Activated T-helper 9 cell treated with anti-CD3 and anti-CD28 coated beads, Interleukin-2, amount 50 U/mL, for 16 hours (primary cell): ENCODE measurements at regions not wholly inside any gene's neighbourhood (a gene's known extent, or its start where the extent isn't known, plus 50 kb on each side); places are given as distances from the start of the nearest gene placed in this dataset.
"Not testable (repeated sequence)": the region's sequence is repeated elsewhere in the genome, so short reads cannot be mapped to it uniquely, and the experiment has no call there.

Experiments
- DNase-seq: peaks from one replicate; pipeline ENCODE4 v3.0.0-alpha.2; 2020; ENCODE audit warnings: low read depth

GRCh38 chr14:29982171-29982570 is 54.5 kb upstream of the PRKD1 start:
- no peak for DNase-seq

- no peak for DNase-seq
Observed at GRCh38 chr14:29982993-29983392, 55.3 kb upstream of the PRKD1 start.

- DNase-seq: not testable (repeated sequence)
Observed at GRCh38 chr14:29990344-29990857, 62.8 kb upstream of the PRKD1 start.

- DNase-seq: no peak
Observed at GRCh38 chr14:29990993-29991392, 63.3 kb upstream of the PRKD1 start.

- no peak for DNase-seq
Observed at GRCh38 chr14:29993143-29993542, 65.5 kb upstream of the PRKD1 start.

- DNase-seq: no peak
Observed at GRCh38 chr14:29999013-29999539, 71.4 kb upstream of the PRKD1 start.

- DNase-seq: no peak
Observed at GRCh38 chr14:30002859-30003258, 75.2 kb upstream of the PRKD1 start.

- DNase-seq: no peak
Observed at GRCh38 chr14:30005114-30005808, 77.6 kb upstream of the PRKD1 start.

- DNase-seq: no peak
Observed at GRCh38 chr14:30006695-30007094, 79.0 kb upstream of the PRKD1 start.

GRCh38 chr14:30015489-30015888 is 87.8 kb upstream of the PRKD1 start:
- DNase-seq: no peak

GRCh38 chr14:30016002-30016401 is 88.4 kb upstream of the PRKD1 start:
- DNase-seq: no peak

GRCh38 chr14:30017370-30017993 is 89.8 kb upstream of the PRKD1 start:
- DNase-seq: no peak

- no peak for DNase-seq
Observed at GRCh38 chr14:30020271-30020670, 92.6 kb upstream of the PRKD1 start.

GRCh38 chr14:30020687-30021086 is 93.0 kb upstream of the PRKD1 start:
- no peak for DNase-seq

- not testable (repeated sequence) for DNase-seq
Observed at GRCh38 chr14:30023350-30023749, 95.7 kb upstream of the PRKD1 start.

GRCh38 chr14:30034152-30034551 is 106.5 kb upstream of the PRKD1 start:
- DNase-seq: no peak

GRCh38 chr14:30035361-30035760 is 107.7 kb upstream of the PRKD1 start:
- DNase-seq: no peak

GRCh38 chr14:30045720-30046119 is 118.1 kb upstream of the PRKD1 start:
- no peak for DNase-seq

- DNase-seq: no peak
Observed at GRCh38 chr14:30053103-30053502, 125.5 kb upstream of the PRKD1 start.

- DNase-seq: no peak
Observed at GRCh38 chr14:30054201-30054600, 126.6 kb upstream of the PRKD1 start.

GRCh38 chr14:30058401-30058800 is 130.8 kb upstream of the PRKD1 start:
- no peak for DNase-seq

- DNase-seq: no peak
Observed at GRCh38 chr14:30063746-30064145, 136.1 kb upstream of the PRKD1 start.

- no peak for DNase-seq
Observed at GRCh38 chr14:30064454-30064853, 136.8 kb upstream of the PRKD1 start.
